HG03520 (cell line): ENCODE measurements at regions not wholly inside any gene's neighbourhood (a gene's known extent, or its start where the extent isn't known, plus 50 kb on each side); places are given as distances from the start of the nearest gene placed in this dataset.

Experiments
- ATAC-seq: cut with Tn5 transposase; IDR thresholded peaks from one replicate; pipeline ENCODE4 v1.9.1; 2021; ENCODE audit warnings: mild to moderate bottlenecking, moderate library complexity; ENCODE audit not compliant: unreplicated experiment

DNA sequence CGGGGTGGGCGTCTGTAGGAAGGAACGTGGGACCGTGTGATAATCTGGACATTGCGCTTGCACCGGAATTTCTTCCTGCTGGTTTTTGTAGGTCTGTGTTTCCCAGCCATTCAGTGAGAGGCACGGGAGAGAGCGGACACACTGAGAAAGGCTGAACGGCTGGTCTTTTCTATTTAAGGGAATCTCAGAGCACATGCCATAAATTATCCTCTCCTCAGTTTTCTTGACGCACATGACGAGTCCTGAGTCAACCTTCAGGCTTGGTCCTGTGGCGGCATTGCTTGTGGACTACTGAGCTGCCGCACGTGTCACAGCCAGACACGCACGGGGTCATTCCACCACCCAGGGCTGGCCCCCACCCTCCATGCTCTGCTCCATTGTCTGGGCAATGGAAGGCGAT is 519.3 kb upstream of the ID2 start:
- no peak for ATAC-seq

DNA sequence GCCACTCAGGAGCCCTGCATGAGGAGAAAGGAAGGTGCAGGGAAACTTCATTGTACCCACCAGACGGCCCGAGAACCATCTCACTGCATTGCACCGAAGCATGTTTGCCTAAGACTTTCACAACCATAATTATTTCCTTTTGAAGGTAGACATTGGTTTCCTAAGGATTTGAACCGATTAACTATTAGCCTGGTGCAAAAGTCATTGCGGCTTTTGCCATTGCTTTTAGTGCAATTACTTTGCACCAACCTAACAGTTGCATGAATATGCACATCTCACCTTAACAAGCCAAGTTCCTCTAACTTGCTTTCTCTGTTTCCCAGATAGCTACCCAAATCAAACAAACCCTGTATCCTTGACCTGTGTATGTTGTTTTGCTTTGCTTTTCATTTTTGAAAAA is 516.3 kb upstream of the ID2 start:
- ATAC-seq = no peak

DNA sequence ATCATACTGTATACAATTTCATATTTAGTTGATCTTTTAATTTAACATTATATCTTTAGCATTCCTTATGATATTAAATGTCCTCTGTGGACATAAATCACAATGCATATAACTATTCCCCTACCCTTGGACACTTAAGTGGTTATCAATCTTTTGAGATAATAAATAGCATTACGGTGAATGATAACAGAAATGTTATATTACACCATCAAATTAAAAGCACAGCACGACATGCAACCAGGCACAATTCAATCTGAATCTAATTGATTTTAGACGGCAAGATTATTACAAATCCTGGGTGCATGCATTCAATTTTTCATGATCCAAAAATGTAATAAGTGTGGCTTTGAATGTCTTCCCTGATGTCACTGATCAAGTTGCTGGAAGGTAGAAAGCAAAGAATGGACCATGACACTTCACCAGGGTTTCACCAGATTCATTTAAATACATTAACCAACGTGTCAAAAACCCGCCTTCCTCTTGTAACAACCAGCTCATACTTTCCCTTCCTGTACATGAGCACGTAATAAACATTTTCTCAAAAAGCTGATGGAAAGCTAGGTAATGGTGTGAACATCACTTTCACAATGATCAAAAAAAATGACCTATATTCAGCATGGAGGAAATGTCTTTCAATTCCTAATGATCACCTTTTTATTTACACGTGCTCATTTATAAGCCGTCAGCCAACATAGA is 513.7 kb upstream of the ID2 start:
- no peak for ATAC-seq

DNA sequence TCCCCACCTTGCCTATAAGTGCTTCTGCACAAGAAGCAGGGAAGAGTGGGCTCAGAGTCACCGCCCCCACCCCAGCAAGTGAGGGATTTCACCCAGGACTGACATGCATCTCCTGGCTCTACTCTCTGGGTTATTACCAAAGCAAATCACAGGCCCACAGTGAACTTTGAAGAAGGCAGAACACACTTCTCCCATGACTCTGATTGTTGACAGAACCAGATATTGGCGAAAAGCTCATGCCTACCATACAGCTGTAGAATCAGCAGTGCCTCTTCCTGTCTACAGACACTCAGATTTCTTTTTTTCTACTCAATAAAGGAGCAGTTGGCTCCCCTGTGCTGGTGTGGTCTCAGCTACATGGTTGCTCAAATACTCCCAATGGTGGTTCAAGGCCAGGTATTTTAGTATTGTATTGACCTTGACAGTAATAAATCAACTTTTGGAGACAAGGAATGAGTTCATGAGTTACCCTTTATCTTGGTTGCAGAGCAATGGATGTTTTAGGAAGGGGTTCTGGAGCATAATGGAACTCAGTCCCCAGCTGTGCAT is 512.9 kb upstream of the ID2 start:
- ATAC-seq = no peak

DNA sequence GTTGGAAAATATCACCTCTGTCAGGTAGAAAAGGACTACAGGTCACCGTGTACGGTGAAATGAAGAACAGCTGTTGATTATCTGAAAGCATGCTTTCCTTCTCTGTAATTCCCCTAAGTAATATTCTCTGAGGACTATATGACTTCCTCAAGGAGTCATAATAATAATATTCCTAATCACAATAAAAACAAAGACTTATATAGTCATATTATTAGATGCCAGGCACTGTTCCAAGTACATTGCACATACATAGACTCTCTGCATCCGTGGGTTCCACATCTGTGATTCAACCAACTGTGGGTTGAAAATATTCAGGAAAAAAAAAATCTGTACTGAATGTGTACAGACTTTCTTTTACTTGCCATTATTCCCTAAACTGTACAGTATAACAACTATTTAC is 512.4 kb upstream of the ID2 start:
- ATAC-seq = no peak

DNA sequence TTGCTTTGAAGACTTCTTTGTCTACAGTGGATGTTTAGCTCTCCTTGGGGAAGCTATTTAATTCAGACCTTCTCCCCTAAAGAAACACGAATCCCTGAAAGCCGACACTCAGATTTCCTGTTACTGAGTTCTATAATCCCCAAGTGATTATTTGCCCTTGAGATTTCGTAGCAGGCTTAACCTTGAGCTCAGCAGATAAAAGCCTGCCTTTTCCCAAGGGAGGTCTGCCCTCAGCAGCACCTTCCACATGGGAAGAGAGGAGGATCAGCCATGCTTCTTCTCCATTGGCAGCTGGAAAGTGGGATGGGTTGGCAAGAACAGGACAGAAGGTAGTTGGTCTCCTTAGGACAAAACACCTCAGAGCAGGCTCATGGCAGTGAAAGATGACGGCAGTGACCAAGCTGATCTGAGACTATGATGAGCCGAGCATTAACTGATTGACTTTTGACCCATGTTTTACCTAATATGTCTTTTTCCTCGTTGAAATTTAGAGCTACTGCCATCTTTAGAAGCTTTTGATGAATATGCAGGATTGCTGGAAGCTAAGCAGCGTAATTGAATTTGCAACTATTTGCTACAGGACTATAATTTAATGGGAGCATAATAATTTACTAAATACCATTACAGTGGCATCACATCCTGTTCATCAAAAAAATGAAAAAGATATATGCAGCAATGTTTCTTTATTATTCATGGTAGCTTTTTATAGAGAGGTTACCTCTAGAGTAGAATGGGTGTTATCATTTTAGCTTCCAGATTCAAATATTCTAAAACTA is 511.1 kb upstream of the ID2 start:
- ATAC-seq = no peak

DNA sequence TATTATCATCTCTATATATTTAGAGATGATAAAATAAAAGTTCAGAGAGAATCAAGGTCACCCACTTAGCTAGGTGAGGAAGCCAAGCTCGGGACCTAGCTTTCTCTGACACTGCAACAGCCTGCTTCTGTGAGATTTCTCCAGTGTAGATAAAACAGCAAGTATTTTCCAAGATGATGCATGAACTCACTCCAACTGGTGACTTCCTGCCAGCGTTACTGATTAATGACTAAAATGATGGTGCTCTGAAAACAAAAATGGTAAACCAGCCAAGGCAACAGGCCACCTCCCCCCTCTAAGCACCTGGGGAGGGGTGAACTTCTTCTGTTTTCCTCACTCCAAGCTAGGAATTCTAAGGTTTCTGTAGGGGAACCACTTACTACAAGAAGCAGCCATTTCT is 510.2 kb upstream of the ID2 start:
- ATAC-seq = no peak

GRCh38 chr2:8172661-8173060 is 509.2 kb upstream of the ID2 start:
- no peak for ATAC-seq

GRCh38 chr2:8174641-8175257 is 507.1 kb upstream of the ID2 start:
- ATAC-seq = no peak

GRCh38 chr2:8176887-8177286 is 505.0 kb upstream of the ID2 start:
- no peak for ATAC-seq

- ATAC-seq = no peak
These were observed 504.3 kb upstream of the ID2 start for GRCh38 chr2:8177566-8177965.

DNA sequence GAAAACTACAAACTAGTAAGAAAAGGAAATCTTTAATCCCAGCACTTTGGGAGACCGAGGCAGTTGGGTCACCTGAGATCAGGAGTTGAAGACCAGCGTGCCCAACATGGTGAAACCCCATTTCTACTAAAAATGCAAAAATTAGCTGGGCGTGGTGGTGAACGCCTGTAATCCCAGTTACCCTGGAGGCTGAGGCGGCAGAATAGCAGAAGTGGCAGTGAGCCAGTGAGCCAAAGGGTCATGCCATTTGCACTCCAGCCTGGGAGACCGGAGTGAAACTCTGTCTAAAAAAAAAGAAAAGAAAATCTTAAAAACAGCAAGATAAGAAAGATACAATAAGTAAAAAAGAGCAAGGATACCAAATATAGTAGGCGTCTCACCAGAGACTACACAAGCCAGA is 502.9 kb upstream of the ID2 start:
- no peak for ATAC-seq

GRCh38 chr2:8189316-8189715 is 492.5 kb upstream of the ID2 start:
- no peak for ATAC-seq

GRCh38 chr2:8190279-8190678 is 491.6 kb upstream of the ID2 start:
- ATAC-seq = no peak

- no peak for ATAC-seq
These were observed 490.4 kb upstream of the ID2 start for GRCh38 chr2:8191427-8191826.

GRCh38 chr2:8193146-8193545 is 488.7 kb upstream of the ID2 start:
- no peak for ATAC-seq

- no peak for ATAC-seq
These were observed 487.9 kb upstream of the ID2 start for GRCh38 chr2:8193686-8194615.

DNA sequence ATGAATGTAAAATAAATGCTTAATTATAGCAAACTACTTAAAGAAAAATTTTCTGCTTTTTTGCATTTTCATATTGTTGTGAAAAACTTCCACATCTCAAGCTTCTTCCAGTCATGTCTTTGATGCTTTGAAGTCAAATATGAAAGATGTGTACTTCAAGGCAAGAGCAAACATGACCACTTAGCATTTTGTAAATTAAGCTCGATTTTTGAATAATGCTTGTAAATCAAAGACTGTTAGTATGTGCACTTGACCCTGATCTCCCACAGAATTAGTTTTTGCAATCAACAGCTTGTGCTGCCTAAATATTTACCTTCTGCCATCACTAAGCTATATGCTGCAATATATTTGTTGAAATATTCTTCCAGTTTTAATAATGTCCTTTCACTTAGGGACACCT is 486.1 kb upstream of the ID2 start:
- ATAC-seq = no peak

- no peak for ATAC-seq
These were observed 485.5 kb upstream of the ID2 start for GRCh38 chr2:8196316-8196715.

DNA sequence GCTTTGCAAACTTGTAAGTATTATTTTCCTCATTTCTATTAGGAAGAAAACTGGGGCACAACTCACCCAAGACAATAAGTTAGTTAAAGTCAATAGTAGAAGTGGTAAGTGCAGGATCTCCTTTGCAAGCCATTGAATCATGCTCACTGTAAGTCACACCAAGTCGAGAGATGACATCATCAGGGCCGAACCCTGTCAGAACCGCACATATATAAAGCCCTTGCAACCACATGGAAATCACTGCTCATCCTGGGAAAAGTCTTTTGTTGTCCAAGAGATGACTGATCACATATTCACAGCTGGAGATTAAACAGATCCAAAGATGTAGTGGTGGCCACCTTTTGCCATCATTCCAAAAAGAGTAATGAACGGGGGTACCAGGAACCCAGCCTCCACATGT is 484.8 kb upstream of the ID2 start:
- ATAC-seq = no peak

DNA sequence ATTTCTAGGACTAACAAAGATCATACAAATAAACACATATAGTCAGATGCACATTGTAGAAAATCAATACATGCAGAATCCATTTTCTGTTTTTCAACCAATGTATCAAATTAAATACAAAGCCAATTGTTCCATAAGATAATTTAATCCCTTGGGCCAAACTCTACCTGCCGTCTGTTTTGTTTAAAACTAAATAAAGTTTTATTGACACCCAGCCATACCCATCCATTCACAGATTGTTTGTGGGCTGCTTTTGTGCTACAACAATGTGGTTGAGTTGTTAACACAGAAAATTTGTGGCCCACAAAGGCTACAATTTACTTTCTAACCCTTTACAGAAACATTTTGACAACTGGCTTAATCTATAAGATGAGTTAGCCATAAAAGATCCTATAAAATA is 484.0 kb upstream of the ID2 start:
- ATAC-seq = no peak
